ENCODE measurements at regions not wholly inside any gene's neighbourhood (a gene's known extent, or its start where the extent isn't known, plus 50 kb on each side); places are given as distances from the start of the nearest gene placed in this dataset.
"Not testable (repeated sequence)": the region's sequence is repeated elsewhere in the genome, so short reads cannot be mapped to it uniquely, and the experiment has no call there.

- no peak for DNase-seq (ENCODE audit: low spot score)
Observed at GRCh38 chr7:81361769-81362312, 408.0 kb downstream of the HGF start.

DNA sequence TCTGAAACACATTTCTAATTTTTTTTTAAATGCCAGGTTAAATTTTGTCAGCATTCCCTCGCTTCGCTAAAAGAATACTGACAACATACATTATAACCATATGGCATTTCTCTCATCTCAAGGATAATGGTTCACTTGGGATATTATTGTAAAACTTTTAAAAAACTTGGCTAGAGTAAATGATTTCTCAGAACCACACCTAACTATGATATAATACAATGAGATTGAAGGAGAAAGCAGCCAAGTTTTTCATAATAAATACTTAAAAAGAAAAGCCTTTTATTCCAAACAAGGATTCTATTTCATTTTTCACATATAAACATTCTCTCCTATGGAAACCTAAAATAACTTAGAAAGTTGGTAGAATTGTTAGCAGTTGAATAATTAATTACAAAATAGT lies 413.9 kb downstream of the HGF start:
- DNase-seq (ENCODE audit: low spot score) = no peak

- DNase-seq (ENCODE audit: low spot score) = no peak
Observed at GRCh38 chr7:81349044-81349443, 420.8 kb downstream of the HGF start.

DNA sequence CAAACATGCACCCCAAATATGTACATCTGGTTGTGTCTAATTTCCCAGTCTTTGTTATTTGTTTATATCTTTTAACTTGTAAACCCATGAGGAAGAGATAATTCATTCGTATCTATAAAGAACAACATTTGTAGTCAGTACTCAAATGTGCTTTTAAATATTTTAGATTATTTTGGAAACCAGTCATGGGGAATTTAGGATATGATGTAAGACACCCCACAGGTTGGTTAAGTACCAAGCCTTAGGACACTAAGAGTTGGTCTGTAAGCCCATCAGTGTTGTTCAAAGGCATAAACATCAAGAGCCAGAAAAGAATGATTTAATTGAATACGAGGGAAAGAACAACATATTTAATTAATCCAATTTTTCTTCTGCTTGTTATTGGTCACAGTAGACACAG lies 421.1 kb upstream of the SEMA3C start:
- DNase-seq (ENCODE audit: low spot score) = no peak

DNA sequence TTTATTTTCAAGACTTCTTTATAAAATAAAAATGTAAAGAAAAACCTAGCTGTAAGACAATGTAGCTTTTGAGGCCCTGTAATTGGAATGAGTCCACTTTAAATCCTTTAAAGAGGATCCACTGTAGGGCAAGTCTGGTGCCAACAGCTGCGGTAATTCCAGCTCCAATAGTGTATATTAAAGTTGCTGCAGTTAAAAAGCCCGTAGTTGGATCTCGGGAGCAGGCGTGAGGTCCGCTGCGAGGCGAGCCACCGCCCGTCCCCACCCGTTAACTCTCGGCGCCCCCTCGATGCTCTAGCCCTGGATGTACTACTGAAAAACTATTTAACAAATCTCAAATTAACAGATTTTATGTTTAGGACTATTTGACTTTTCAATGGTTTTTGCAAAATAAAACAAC lies 414.7 kb upstream of the SEMA3C start:
- DNase-seq (ENCODE audit: low spot score) = no peak

GRCh38 chr7:81333004-81333403 lies 414.2 kb upstream of the SEMA3C start:
- no peak for DNase-seq (ENCODE audit: low spot score)

- no peak for DNase-seq (ENCODE audit: low spot score)
Observed at GRCh38 chr7:81331061-81332018, 412.5 kb upstream of the SEMA3C start.

DNA sequence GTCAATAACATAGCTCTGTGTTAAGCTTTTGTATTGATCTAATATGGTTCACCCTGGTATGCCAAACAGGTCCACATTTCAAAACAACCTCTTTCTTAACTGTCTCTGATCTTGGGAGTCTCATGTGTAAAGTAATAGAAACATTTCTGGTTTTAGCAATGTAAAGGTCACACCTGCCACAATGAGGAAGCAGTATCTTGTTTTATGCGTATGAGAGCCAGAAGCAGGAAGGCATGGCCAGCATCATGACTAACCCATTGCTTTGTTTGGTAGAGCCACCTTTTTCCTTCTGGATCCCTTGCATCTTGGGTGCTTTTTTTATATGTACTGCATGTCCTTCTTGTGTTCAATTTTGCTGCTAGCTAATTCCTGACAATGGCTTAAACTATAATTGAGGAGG lies 411.3 kb upstream of the SEMA3C start:
- DNase-seq (ENCODE audit: low spot score) = no peak

DNA sequence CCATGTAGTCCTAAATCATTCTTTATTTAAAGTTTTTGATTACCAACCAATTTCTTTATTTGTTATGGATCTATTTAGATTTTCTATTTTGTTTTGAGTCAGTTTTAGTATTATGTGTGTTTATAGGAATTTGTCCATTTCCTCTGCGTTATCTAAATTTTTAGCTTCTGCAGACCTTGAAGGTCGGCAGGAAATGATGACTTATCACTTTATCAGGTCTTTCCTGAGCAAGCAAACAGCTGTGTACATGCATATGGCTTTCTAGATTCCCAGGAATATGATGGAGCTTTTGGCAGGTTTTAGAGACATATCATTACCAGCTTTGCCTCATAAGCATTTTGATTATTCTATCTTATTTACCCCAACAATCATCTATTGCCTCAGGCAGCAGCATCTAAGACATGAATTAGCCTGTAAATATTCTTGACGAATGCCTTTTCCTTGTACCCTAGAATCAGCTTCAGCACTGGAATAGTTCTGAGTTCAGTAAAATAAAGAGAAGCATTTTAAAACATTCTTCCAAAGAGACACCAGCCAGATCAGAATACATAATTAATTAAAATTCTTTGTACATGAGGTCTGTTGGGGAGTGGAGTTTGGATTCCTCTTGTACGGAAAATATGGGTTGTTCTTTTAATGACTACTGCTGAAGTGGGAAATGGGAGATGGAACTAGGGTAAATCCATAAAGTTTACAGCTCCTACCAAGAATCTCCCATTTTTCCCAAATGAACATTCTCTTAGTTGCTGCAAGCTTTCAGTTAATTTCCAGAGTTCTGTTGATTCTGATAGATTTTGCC lies 408.8 kb upstream of the SEMA3C start:
- no peak for DNase-seq (ENCODE audit: low spot score)

DNA sequence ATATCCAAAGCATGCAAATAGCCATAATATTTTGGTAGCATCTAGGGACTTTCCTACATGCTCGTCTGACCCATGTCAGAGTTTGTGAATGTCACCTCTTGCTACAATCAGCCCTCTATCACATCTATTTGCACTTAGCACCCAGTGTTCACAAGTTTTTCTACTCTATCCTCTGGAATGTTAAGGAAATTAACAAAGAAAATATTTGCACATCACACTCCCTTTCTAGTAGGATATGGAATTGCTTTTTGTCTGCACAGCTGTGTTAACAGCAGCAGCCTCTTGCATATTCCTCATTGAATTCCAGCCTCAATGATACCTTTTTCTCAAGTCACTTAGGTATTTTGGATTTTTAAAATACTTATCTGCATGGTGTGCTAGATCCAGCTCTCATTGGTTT lies 403.1 kb upstream of the SEMA3C start:
- no peak for DNase-seq (ENCODE audit: low spot score)

GRCh38 chr7:81317741-81318140 lies 398.9 kb upstream of the SEMA3C start:
- no peak for DNase-seq (ENCODE audit: low spot score)

DNA sequence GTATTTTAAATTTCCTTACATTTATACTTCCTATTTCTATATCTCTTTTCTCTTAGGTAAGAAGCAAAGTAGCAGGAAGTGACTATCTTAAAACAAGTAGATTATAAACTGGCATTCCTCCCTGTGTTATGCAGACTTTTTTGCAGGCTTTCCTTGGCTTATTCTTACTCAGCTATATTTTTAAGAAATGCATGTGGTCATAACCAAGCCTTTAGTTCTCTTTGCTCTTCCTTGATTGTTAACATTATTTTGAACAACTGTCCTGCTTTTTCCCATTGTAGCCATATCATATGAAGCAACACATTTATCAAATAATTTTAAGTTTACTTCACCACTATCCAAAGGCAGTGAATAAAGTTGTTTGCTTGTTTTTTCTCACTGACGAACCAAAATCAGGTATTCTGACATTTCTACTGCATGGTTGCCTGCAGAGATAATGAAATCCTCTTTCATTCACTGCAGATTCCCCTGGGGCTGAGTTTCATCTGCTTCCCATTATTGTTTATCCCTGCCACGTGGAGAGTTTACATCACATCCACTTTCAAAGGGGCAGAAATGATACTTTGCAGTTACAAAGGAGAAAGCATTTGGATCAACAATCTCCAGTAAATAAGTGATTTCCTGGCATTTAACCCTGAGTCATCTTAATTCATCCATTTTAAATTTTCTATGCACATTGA lies 389.9 kb upstream of the SEMA3C start:
- no peak for DNase-seq (ENCODE audit: low spot score)

DNA sequence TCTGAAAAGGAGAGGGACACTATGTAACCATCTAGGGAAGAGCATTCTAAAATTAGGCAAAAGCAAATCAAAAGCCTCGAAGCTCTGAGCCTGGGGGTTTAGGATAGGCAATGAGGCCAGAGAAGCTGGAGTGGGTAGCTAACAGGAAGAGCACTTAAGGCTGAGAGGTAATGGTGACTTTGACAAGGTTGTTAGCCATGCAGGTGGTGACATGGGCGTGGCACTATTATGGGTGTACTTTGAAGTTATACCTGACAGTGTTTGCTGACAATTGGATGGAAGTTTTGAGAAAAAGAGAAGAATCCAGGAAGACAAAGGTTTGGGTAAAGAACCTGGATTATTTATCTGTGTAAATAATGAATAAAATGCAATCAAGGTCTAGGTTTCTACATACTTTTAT lies 383.0 kb upstream of the SEMA3C start:
- no peak for DNase-seq (ENCODE audit: low spot score)

DNA sequence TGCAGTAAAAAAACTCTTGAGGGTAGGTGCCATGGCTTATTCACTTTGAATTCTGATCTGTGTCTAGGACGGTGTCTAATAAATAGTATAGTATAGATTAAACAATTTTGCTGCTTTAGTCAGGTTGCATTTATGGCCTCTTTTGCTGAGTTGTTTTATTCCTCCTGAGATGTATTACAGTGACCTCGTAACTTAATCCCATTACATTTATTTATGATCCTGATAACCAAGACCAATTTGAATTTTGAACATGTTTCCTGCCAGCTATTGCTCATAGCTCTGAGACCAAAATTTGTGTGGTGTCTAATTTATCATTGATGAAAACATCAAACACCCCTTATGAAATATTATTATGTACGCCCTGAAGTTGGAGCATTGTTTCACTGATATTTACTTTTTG lies 381.9 kb upstream of the SEMA3C start:
- no peak for DNase-seq (ENCODE audit: low spot score)

- no peak for DNase-seq (ENCODE audit: low spot score)
Observed at GRCh38 chr7:81299711-81300110, 380.9 kb upstream of the SEMA3C start.

- DNase-seq (ENCODE audit: low spot score) = no peak
Observed at GRCh38 chr7:81298951-81299666, 380.3 kb upstream of the SEMA3C start.

- DNase-seq (ENCODE audit: low spot score) = no peak
Observed at GRCh38 chr7:81297317-81297716, 378.5 kb upstream of the SEMA3C start.

GRCh38 chr7:81296726-81297125 lies 377.9 kb upstream of the SEMA3C start:
- no peak for DNase-seq (ENCODE audit: low spot score)

- no peak for DNase-seq (ENCODE audit: low spot score)
Observed at GRCh38 chr7:81294897-81295515, 376.2 kb upstream of the SEMA3C start.

- DNase-seq (ENCODE audit: low spot score) = no peak
Observed at GRCh38 chr7:81293806-81294205, 375.0 kb upstream of the SEMA3C start.

GRCh38 chr7:81286754-81287153 lies 367.9 kb upstream of the SEMA3C start:
- not testable (repeated sequence) for DNase-seq (ENCODE audit: low spot score)
